Upper lobe of right lung (tissue), 1 donor: ENCODE measurements at regions not wholly inside any gene's neighbourhood (a gene's known extent, or its start where the extent isn't known, plus 50 kb on each side); places are given as distances from the start of the nearest gene placed in this dataset.

Experiments
- ATAC-seq: fragments of 200-7000 bp; cut with Tn5 transposase; one replicate; pipeline ENCODE4 v1.9.1; 2020; ENCODE audit warnings: mild to moderate bottlenecking, moderate library complexity
- DNase-seq: peaks from one replicate; pipeline ENCODE4 v3.0.0-alpha.2; 2020
- H3K27ac ChIP-seq: fragments of 200-600 bp; one replicate; pipeline ENCODE4 v1.8.0; 2022
- H3K27me3 ChIP-seq: fragments of 200-600 bp; one replicate; pipeline ENCODE4 v1.8.0; 2022; ENCODE audit warnings: mild to moderate bottlenecking
- H3K36me3 ChIP-seq: fragments of 200-600 bp; one replicate; pipeline ENCODE4 v1.8.0; 2022
- H3K4me1 ChIP-seq: fragments of 200-600 bp; one replicate; pipeline ENCODE4 v1.8.0; 2022
- H3K4me3 ChIP-seq: fragments of 200-600 bp; one replicate; pipeline ENCODE4 v1.8.0; 2022; ENCODE audit warnings: mild to moderate bottlenecking
- H3K9me3 ChIP-seq: fragments of 200-600 bp; one replicate; pipeline ENCODE4 v1.8.0; 2022
- CTCF ChIP-seq: fragments of 200-600 bp; IDR thresholded peaks from one replicate; pipeline ENCODE4 v1.8.0; 2022; ENCODE audit warnings: antibody characterized with exemption
- intact Hi-C: fragments of 100-400 bp; cut with DNase I; formaldehyde crosslinking; loops from one replicate; pipeline ENCODE4 v1.11.0; 2022
- donor health status: DM: no; HTN: yes; CAD: no; lungs with severe emphysema.

GRCh38 chr12:32031109-32031508 lies 71.9 kb downstream of the RESF1 start:
- no peaks in the 10 kb centered on the region for H3K4me1 ChIP-seq
- intact Hi-C loops = no loop called here
- no peak overlapping the region for H3K4me3 ChIP-seq
- H3K9me3 ChIP-seq = no peaks in the 10 kb centered on the region
- H3K27ac ChIP-seq = no peak overlapping the region
- DNase-seq = no peak
- peak; percentile 55 for ATAC-seq
- H3K27me3 ChIP-seq = no peaks in the 10 kb centered on the region
- H3K36me3 ChIP-seq = no peaks in the 10 kb centered on the region
- TF ChIP-seq CTCF = no peak

GRCh38 chr12:32032205-32032810 lies 73.1 kb downstream of the RESF1 start:
- ATAC-seq (no peak), DNase-seq (no peak)
- no peaks in the 10 kb centered on the region for H3K4me1 ChIP-seq
- TF ChIP-seq CTCF = no peak
- H3K36me3 ChIP-seq = no peaks in the 10 kb centered on the region
- intact Hi-C loops = no loop called here
- H3K9me3 ChIP-seq = no peaks in the 10 kb centered on the region
- no peaks in the 10 kb centered on the region for H3K27me3 ChIP-seq
- no peak overlapping the region for H3K27ac ChIP-seq
- no peak overlapping the region for H3K4me3 ChIP-seq

GRCh38 chr12:32033406-32033805 lies 73.2 kb upstream of the BICD1 start:
- Histone ChIP-seq H3K4me1 (no peaks in the 10 kb centered on the region), H3K4me3 (no peak overlapping the region), H3K9me3 (no peaks in the 10 kb centered on the region), H3K27me3 (no peaks in the 10 kb centered on the region), H3K27ac (no peak overlapping the region), H3K36me3 (no peaks in the 10 kb centered on the region)
- TF ChIP-seq CTCF = no peak
- DNase-seq (no peak), ATAC-seq (no peak)
- intact Hi-C loops = no loop called here

- Histone ChIP-seq H3K4me3 (no peak overlapping the region), H3K27me3 (no peaks in the 10 kb centered on the region), H3K4me1 (no peaks in the 10 kb centered on the region), H3K27ac (no peak overlapping the region), H3K36me3 (no peaks in the 10 kb centered on the region), H3K9me3 (no peaks in the 10 kb centered on the region)
- no peak for TF ChIP-seq CTCF
- intact Hi-C loops = no loop called here
- ATAC-seq (no peak), DNase-seq (no peak)
These were observed 72.6 kb upstream of the BICD1 start for GRCh38 chr12:32034045-32034444.

GRCh38 chr12:32036477-32037263 lies 70.0 kb upstream of the BICD1 start:
- no peaks in the 10 kb centered on the region for H3K36me3 ChIP-seq
- DNase-seq (no peak), ATAC-seq (peak; percentile 21)
- no peaks in the 10 kb centered on the region for H3K27me3 ChIP-seq
- no peak overlapping the region for H3K4me3 ChIP-seq
- intact Hi-C loops = no loop called here
- H3K4me1 ChIP-seq = no peaks in the 10 kb centered on the region
- no peak for TF ChIP-seq CTCF
- no peak overlapping the region for H3K27ac ChIP-seq
- no peaks in the 10 kb centered on the region for H3K9me3 ChIP-seq
